ENCODE measurements at regions not wholly inside any gene's neighbourhood (a gene's known extent, or its start where the extent isn't known, plus 50 kb on each side); places are given as distances from the start of the nearest gene placed in this dataset.
"Not testable (repeated sequence)": the region's sequence is repeated elsewhere in the genome, so short reads cannot be mapped to it uniquely, and the experiment has no call there.

- no peak for DNase-seq
Measured at GRCh38 chr7:42720991-42721796, 190.7 kb downstream of the C7orf25 start.

GRCh38 chr7:42720012-42720411, 191.9 kb downstream of the C7orf25 start:
- no peak for DNase-seq

GRCh38 chr7:42718466-42718865, 193.4 kb downstream of the C7orf25 start:
- DNase-seq, result not testable (repeated sequence)

- no peak for DNase-seq
Measured at GRCh38 chr7:42714356-42714755, 197.5 kb downstream of the C7orf25 start.

- DNase-seq, result no peak
Measured at GRCh38 chr7:42709284-42709683, 202.6 kb downstream of the C7orf25 start.

- no peak for DNase-seq
Measured at GRCh38 chr7:42704710-42705109, 207.2 kb downstream of the C7orf25 start.

GRCh38 chr7:42702647-42703046, 209.2 kb downstream of the C7orf25 start:
- no peak for DNase-seq

GRCh38 chr7:42700406-42701327, 211.2 kb downstream of the C7orf25 start:
- DNase-seq, result no peak

- DNase-seq, result no peak
Measured at GRCh38 chr7:42699380-42700178, 212.3 kb downstream of the C7orf25 start.

- no peak for DNase-seq
Measured at GRCh38 chr7:42698600-42699374, 213.1 kb downstream of the C7orf25 start.

GRCh38 chr7:42694894-42695507, 216.9 kb downstream of the C7orf25 start:
- DNase-seq, result no peak

- no peak for DNase-seq
Measured at GRCh38 chr7:42693722-42694121, 218.1 kb downstream of the C7orf25 start.

- DNase-seq, result no peak
Measured at GRCh38 chr7:42692621-42693020, 219.2 kb downstream of the C7orf25 start.

- DNase-seq, result peak; percentile 5
Measured at GRCh38 chr7:42690794-42691639, 220.9 kb downstream of the C7orf25 start.

GRCh38 chr7:42689626-42690025, 222.2 kb downstream of the C7orf25 start:
- no peak for DNase-seq

GRCh38 chr7:42688056-42688371, 223.9 kb downstream of the C7orf25 start:
- no peak for DNase-seq

GRCh38 chr7:42687211-42688055, 224.4 kb downstream of the C7orf25 start:
- no peak for DNase-seq

GRCh38 chr7:42686594-42687156, 225.2 kb downstream of the C7orf25 start:
- DNase-seq, result no peak

- DNase-seq, result no peak
Measured at GRCh38 chr7:42685911-42686310, 226.0 kb downstream of the C7orf25 start.

Measured in suppressor macrophage treated with lipopolysaccharide for 4 hours (primary cell).